Colonic mucosa (tissue), 4 donors: ENCODE measurements at regions not wholly inside any gene's neighbourhood (a gene's known extent, or its start where the extent isn't known, plus 50 kb on each side); places are given as distances from the start of the nearest gene placed in this dataset.

Experiments used
- DNase-seq: peaks from one replicate; pipeline ENCODE4 v3.0.0-alpha.2; 2020
- H3K27ac ChIP-seq: fragments of 200-600 bp; one replicate; pipeline ENCODE4 v1.8.0; 2021
- H3K27me3 ChIP-seq: fragments of 200-600 bp; one replicate; pipeline ENCODE4 v1.8.0; 2021
- H3K36me3 ChIP-seq: fragments of 200-600 bp; one replicate; pipeline ENCODE4 v1.8.0; 2021
- H3K4me1 ChIP-seq: fragments of 200-600 bp; one replicate; pipeline ENCODE4 v1.8.0; 2021; ENCODE audit warnings: mild to moderate bottlenecking
- H3K4me3 ChIP-seq: fragments of 200-600 bp; one replicate; pipeline ENCODE4 v1.8.0; 2021
- H3K9ac ChIP-seq, 2 donors: one replicate each; pipeline ENCODE4 v1.7.0; 2013; ENCODE audit warnings: control low read depth in 2 of 2, low read depth in 2 of 2, low read length in 2 of 2
- H3K9me3 ChIP-seq: fragments of 200-600 bp; one replicate; pipeline ENCODE4 v1.8.0; 2021
- intact Hi-C: fragments of 100-400 bp; cut with DNase I; formaldehyde crosslinking; loops from one replicate; pipeline ENCODE4 v1.14.1; 2022
- TF ChIP-seq, protein P1 (sequence below): fragments of 200-600 bp; IDR thresholded peaks from one replicate; pipeline ENCODE4 v1.8.0; 2022; ENCODE audit warnings: antibody characterized with exemption, mild to moderate bottlenecking
- donor health status: healthy.
- donor health status: DM: no; HTN: no; CAD: no.
- donor health status: DM: no; HTN: no; CAD: no.

DNA sequence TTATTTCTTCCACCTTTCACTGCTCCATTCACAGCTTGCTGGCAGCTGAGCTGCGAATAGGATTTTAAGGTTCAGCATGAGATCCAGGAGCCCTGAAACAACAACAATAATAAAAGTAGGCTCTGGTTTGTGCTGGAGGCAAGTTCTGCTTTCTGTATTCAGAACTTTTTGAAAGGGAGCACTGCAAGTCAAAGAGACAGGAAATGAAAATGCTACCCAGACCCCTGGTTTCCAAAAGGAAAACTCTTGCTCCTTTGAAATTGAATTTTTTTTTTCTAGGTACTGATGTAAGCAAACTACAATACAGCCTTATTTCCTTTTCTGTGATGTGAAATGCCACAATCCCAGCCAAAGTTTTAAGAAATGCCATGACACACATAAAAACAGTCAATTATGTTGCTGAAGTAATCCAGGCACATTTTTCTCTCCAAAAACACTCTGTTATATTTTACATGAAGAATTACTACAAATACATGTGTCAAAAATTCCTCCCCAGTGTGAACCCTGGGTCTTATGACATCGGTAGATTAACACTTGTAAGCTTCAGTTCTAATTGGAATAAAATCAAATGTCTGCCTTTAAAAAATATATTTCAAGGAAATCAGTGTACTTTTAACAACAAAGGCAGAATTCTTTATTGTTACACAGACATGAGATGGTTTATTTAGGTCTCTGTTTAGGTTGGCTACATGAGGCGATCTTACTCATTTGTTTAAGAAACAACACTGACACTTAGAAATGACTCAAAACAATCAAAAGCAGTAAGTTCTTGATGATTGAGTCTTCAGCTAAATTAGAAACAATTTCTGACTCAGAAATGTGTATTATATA is 656.7 kb downstream of the EPHA7 start:
- no peaks in the 10 kb centered on the region for H3K36me3 ChIP-seq
- DNase-seq: no peak
- H3K4me3 ChIP-seq: no peak overlapping the region
- intact Hi-C loops: no loop called here
- H3K9me3 ChIP-seq: no peaks in the 10 kb centered on the region
- H3K4me1 ChIP-seq: no peaks in the 10 kb centered on the region
- H3K27ac ChIP-seq: no peak overlapping the region
- TF ChIP-seq, protein P1, sequence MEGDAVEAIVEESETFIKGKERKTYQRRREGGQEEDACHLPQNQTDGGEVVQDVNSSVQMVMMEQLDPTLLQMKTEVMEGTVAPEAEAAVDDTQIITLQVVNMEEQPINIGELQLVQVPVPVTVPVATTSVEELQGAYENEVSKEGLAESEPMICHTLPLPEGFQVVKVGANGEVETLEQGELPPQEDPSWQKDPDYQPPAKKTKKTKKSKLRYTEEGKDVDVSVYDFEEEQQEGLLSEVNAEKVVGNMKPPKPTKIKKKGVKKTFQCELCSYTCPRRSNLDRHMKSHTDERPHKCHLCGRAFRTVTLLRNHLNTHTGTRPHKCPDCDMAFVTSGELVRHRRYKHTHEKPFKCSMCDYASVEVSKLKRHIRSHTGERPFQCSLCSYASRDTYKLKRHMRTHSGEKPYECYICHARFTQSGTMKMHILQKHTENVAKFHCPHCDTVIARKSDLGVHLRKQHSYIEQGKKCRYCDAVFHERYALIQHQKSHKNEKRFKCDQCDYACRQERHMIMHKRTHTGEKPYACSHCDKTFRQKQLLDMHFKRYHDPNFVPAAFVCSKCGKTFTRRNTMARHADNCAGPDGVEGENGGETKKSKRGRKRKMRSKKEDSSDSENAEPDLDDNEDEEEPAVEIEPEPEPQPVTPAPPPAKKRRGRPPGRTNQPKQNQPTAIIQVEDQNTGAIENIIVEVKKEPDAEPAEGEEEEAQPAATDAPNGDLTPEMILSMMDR: no peak
- H3K9ac ChIP-seq: no peak overlapping the region
- no peaks in the 10 kb centered on the region for H3K27me3 ChIP-seq

DNA sequence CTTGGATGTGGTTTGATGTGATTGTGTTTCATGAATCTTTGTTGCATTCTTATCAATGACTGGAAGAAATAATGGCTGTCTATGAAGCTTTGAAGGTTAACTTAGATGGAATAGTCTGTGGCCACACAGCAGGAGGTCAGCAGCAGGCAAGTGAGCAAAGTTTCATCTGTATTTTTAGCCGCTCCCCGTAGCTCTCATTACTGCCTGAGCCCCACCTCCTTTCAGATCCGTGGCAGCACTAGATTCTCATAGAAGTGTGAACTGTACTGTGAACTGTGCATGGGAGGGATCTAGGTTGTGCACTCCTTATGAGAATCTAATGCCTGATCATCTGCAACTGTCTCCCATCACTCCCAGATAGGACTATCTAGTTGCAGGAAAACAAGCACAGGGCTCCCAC is 660.2 kb downstream of the EPHA7 start:
- Histone ChIP-seq H3K36me3 (no peaks in the 10 kb centered on the region), H3K4me3 (no peak overlapping the region), H3K27ac (no peak overlapping the region), H3K9me3 (no peaks in the 10 kb centered on the region), H3K9ac (no peak overlapping the region), H3K27me3 (no peaks in the 10 kb centered on the region), H3K4me1 (no peaks in the 10 kb centered on the region)
- TF ChIP-seq, protein P1: no peak
- DNase-seq: no peak
- intact Hi-C loops: no loop called here

DNA sequence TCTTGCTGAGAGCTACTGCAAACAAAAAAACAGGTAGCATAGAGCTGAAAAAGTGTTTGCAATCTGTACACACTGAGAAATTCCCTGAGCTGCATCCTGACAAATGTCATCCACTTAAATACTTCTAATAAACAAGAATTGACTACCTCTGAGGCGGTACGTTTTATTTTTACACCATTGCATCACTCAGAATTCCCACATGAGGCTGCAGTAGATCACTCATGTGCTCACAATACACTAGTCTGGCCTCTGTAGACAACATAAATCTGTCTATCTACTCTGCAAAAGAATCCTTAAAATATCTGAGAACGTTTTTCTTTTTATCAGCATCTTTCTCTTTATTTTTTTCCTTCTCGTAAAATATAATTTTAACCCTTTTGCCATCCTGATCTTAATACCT is 661.4 kb downstream of the EPHA7 start:
- no peak overlapping the region for H3K9ac ChIP-seq
- no peaks in the 10 kb centered on the region for H3K9me3 ChIP-seq
- H3K27me3 ChIP-seq: no peaks in the 10 kb centered on the region
- no peaks in the 10 kb centered on the region for H3K4me1 ChIP-seq
- TF ChIP-seq, protein P1: no peak
- no peak overlapping the region for H3K27ac ChIP-seq
- no peak overlapping the region for H3K4me3 ChIP-seq
- no peaks in the 10 kb centered on the region for H3K36me3 ChIP-seq
- intact Hi-C loops: no loop called here
- no peak for DNase-seq

DNA sequence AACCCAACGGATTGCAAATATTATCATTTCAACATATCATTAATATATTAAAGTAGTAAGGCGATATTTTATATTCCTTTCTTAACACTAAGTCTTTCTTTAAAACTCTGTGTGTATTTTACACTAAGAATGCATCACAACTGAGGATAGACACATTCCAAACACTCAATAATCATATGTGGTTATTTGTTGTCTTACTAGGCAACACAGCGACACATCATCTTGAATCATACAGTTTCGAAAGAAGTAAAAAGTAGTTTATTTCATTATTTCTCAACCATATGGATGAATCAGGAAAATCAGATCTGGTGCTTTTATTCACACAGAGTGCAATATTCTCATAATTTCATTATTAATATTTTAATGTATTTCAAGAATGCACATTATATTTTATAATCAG is 662.4 kb downstream of the EPHA7 start:
- DNase-seq: no peak
- intact Hi-C loops: no loop called here
- TF ChIP-seq, protein P1: no peak

DNA sequence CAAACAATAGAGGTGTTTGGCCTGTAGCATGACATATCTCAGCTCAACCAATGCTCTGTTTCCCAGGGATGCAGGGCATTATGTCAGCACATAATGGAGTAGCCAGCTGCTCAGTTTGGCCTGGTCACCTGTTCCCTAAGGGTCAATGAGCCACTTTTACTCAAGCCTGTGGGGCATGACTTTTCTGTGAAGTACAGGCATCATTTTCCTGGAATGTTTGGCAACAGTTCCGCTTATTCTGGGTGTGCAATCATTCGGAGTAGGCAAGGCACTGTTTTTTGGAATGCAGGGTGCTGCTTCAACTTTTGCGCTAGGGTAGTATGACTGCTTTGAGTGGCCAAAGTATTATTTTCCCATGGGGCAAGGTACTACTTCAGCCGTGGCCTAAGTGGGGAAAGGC is 665.4 kb downstream of the EPHA7 start:
- H3K27me3 ChIP-seq: no peaks in the 10 kb centered on the region
- no peak overlapping the region for H3K9ac ChIP-seq
- TF ChIP-seq, protein P1: no peak
- H3K9me3 ChIP-seq: no peaks in the 10 kb centered on the region
- H3K36me3 ChIP-seq: no peaks in the 10 kb centered on the region
- no peak overlapping the region for H3K4me3 ChIP-seq
- intact Hi-C loops: no loop called here
- no peak overlapping the region for H3K27ac ChIP-seq
- no peaks in the 10 kb centered on the region for H3K4me1 ChIP-seq
- no peak for DNase-seq

More for the DNA sequence above, 662.4 kb downstream of the EPHA7 start:
- Histone ChIP-seq H3K4me1 (no peaks in the 10 kb centered on the region), H3K4me3 (no peak overlapping the region), H3K36me3 (no peaks in the 10 kb centered on the region), H3K27ac (no peak overlapping the region), H3K27me3 (no peaks in the 10 kb centered on the region), H3K9ac (no peak overlapping the region), H3K9me3 (no peaks in the 10 kb centered on the region)
